Type B pancreatic cell (in vitro differentiated cells): ENCODE measurements at regions not wholly inside any gene's neighbourhood (a gene's known extent, or its start where the extent isn't known, plus 50 kb on each side); places are given as distances from the start of the nearest gene placed in this dataset.
A peak's percentile ranks its signal among the peaks of the same experiment; 100 is the strongest.
"Not testable (repeated sequence)": the region's sequence is repeated elsewhere in the genome, so short reads cannot be mapped to it uniquely, and the experiment has no call there.

ENCODE experiments used
- DNase-seq: peaks from one replicate; pipeline ENCODE4 v3.0.0; 2021; ENCODE audit warnings: mixed read lengths; ENCODE audit not compliant: unreplicated experiment; ENCODE audit errors: extremely low spot score
- H3K27ac Mint-ChIP-seq: 2 replicates; pipeline ENCODE4 v1.8.0; 2021; ENCODE audit warnings: mild to moderate bottlenecking, mixed read lengths
- H3K27me3 Mint-ChIP-seq: 2 replicates; pipeline ENCODE4 v1.8.0; 2021; ENCODE audit warnings: mixed read lengths
- H3K36me3 Mint-ChIP-seq: 2 replicates; pipeline ENCODE4 v1.8.0; 2021; ENCODE audit warnings: mixed read lengths
- H3K4me1 Mint-ChIP-seq: one replicate; pipeline ENCODE4 v1.8.0; 2021; ENCODE audit warnings: mixed read lengths; ENCODE audit not compliant: unreplicated experiment
- H3K4me3 Mint-ChIP-seq: 2 replicates; pipeline ENCODE4 v1.8.0; 2021; ENCODE audit warnings: mild to moderate bottlenecking, mixed read lengths
- H3K9me3 Mint-ChIP-seq: 2 replicates; pipeline ENCODE4 v1.8.0; 2021; ENCODE audit warnings: mixed read lengths
- CTCF ChIP-seq: fragments of 200-600 bp; sonication (generic); conservative IDR thresholded peaks from 2 replicates; pipeline ENCODE4 v1.5.0; 2021; ENCODE audit warnings: antibody characterized with exemption, mild to moderate bottlenecking

GRCh38 chr16:60107871-60108270 is 1373.8 kb upstream of the GOT2 start:
- Mint-ChIP-seq H3K4me3 (no peak overlapping the region), H3K4me1 (no peaks in the 10 kb centered on the region), H3K9me3 (no peaks in the 10 kb centered on the region)

GRCh38 chr16:60107437-60107836 is 1373.3 kb upstream of the GOT2 start:
- TF ChIP-seq CTCF, result no peak
- H3K27ac Mint-ChIP-seq, result no peak overlapping the region
- H3K36me3 Mint-ChIP-seq, result no peaks in the 10 kb centered on the region
- no peaks in the 10 kb centered on the region for H3K4me1 Mint-ChIP-seq
- no peaks in the 10 kb centered on the region for H3K9me3 Mint-ChIP-seq
- H3K27me3 Mint-ChIP-seq, result no peaks in the 10 kb centered on the region
- no peak for DNase-seq
- H3K4me3 Mint-ChIP-seq, result no peak overlapping the region

More at GRCh38 chr16:60107871-60108270, 1373.8 kb upstream of the GOT2 start:
- Mint-ChIP-seq H3K27me3 (no peaks in the 10 kb centered on the region), H3K27ac (no peak overlapping the region), H3K36me3 (no peaks in the 10 kb centered on the region)
- DNase-seq, result no peak
- TF ChIP-seq CTCF, result no peak

GRCh38 chr16:60100371-60100770 is 1366.3 kb upstream of the GOT2 start:
- no peak for TF ChIP-seq CTCF
- Mint-ChIP-seq H3K9me3 (peaks cover 4% of the 10 kb centered on the region), H3K36me3 (no peaks in the 10 kb centered on the region), H3K4me1 (no peaks in the 10 kb centered on the region), H3K27me3 (no peaks in the 10 kb centered on the region), H3K4me3 (no peak overlapping the region), H3K27ac (no peak overlapping the region)
- no peak for DNase-seq

- Mint-ChIP-seq H3K4me1 (no peaks in the 10 kb centered on the region), H3K27me3 (no peaks in the 10 kb centered on the region), H3K9me3 (no peaks in the 10 kb centered on the region), H3K36me3 (no peaks in the 10 kb centered on the region), H3K27ac (no peak overlapping the region), H3K4me3 (no peak overlapping the region)
- DNase-seq, result no peak
- TF ChIP-seq CTCF, result no peak
Observed at GRCh38 chr16:60091529-60091928, 1357.4 kb upstream of the GOT2 start.

GRCh38 chr16:60091071-60091470 is 1357.0 kb upstream of the GOT2 start:
- Mint-ChIP-seq H3K9me3 (no peaks in the 10 kb centered on the region), H3K27ac (no peak overlapping the region), H3K36me3 (no peaks in the 10 kb centered on the region), H3K4me1 (no peaks in the 10 kb centered on the region), H3K27me3 (no peaks in the 10 kb centered on the region), H3K4me3 (no peak overlapping the region)
- TF ChIP-seq CTCF, result no peak
- no peak for DNase-seq

GRCh38 chr16:60087530-60087929 is 1353.4 kb upstream of the GOT2 start:
- Mint-ChIP-seq H3K4me1 (no peaks in the 10 kb centered on the region), H3K36me3 (no peaks in the 10 kb centered on the region), H3K27ac (no peak overlapping the region), H3K9me3 (no peaks in the 10 kb centered on the region), H3K27me3 (no peaks in the 10 kb centered on the region), H3K4me3 (no peak overlapping the region)
- DNase-seq, result no peak
- no peak for TF ChIP-seq CTCF

- not testable (repeated sequence) for H3K27me3 Mint-ChIP-seq, H3K4me3 Mint-ChIP-seq, DNase-seq, H3K36me3 Mint-ChIP-seq, H3K9me3 Mint-ChIP-seq, H3K4me1 Mint-ChIP-seq
- H3K27ac Mint-ChIP-seq, result peak overlapping the region; percentile 61
Observed at GRCh38 chr16:60078819-60079218, 1344.7 kb upstream of the GOT2 start.
